ENCODE measurements at regions not wholly inside any gene's neighbourhood (a gene's known extent, or its start where the extent isn't known, plus 50 kb on each side); places are given as distances from the start of the nearest gene placed in this dataset.

DNA sequence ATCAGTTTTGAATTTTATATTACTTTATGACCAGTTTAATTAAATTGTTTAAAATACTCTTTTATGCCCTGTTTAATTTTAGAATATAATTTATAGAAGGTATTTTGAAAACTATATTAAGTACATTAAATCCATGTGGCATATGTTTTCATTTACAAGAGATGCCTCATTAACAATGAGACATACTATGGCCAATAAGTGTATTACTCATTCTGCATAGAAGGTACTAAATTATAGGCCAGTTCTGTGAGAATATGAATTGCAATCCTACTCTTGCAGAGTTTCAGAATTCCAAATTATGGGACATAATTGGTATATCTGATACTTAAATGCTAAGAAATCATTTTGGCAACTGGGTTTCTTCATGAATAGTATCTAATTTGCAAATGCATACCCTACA is 951.1 kb downstream of the FAT4 start:
- TF ChIP-seq POLR2A (IDR thresholded peaks at IDR 0.05), result no peak
- TF ChIP-seq, protein P1, sequence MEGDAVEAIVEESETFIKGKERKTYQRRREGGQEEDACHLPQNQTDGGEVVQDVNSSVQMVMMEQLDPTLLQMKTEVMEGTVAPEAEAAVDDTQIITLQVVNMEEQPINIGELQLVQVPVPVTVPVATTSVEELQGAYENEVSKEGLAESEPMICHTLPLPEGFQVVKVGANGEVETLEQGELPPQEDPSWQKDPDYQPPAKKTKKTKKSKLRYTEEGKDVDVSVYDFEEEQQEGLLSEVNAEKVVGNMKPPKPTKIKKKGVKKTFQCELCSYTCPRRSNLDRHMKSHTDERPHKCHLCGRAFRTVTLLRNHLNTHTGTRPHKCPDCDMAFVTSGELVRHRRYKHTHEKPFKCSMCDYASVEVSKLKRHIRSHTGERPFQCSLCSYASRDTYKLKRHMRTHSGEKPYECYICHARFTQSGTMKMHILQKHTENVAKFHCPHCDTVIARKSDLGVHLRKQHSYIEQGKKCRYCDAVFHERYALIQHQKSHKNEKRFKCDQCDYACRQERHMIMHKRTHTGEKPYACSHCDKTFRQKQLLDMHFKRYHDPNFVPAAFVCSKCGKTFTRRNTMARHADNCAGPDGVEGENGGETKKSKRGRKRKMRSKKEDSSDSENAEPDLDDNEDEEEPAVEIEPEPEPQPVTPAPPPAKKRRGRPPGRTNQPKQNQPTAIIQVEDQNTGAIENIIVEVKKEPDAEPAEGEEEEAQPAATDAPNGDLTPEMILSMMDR (IDR thresholded peaks at IDR 0.05), result no peak
